ENCODE measurements at regions not wholly inside any gene's neighbourhood (a gene's known extent, or its start where the extent isn't known, plus 50 kb on each side); places are given as distances from the start of the nearest gene placed in this dataset.

- H3K27me3 Mint-ChIP-seq (ENCODE audit: low read depth), result no peaks in the 10 kb centered on the region
- no peak overlapping the region for H4K91ac ChIP-seq (ENCODE audit: insufficient read length, low read depth, low read length)
Observed at GRCh38 chr16:62732092-62732491, 695.9 kb upstream of the CDH8 start.

More at GRCh38 chr16:62732092-62732491, 695.9 kb upstream of the CDH8 start:
- Mint-ChIP-seq H3K36me3 (ENCODE audit: insufficient read depth in 1 of 3, low read depth in 3 of 3) (no peaks in the 10 kb centered on the region), H3K9me3 (no peaks in the 10 kb centered on the region; a peak in 1 of 5 replicates), H3K4me3 (no peak overlapping the region), H3K27ac (no peak overlapping the region), H3K4me1 (peaks cover 0 to 3% of the 10 kb centered on the region in 2 experiments; a peak in 1 of 4 replicates)
- H2BK12ac ChIP-seq (ENCODE audit: insufficient read length, low read depth, low read length), result no peak overlapping the region
- H2AFZ ChIP-seq (ENCODE audit: low read length), result no peak overlapping the region
- H2BK120ac ChIP-seq (ENCODE audit: low read depth, low read length, poor library complexity, severe bottlenecking), result no peak overlapping the region
- H3K23me2 ChIP-seq (ENCODE audit: insufficient read length, low read depth, low read length, poor library complexity, severe bottlenecking), result no peaks in the 10 kb centered on the region
- no peak overlapping the region for H3K18ac ChIP-seq (ENCODE audit: insufficient read length, low read depth, low read length)
- no peak overlapping the region for H2AK5ac ChIP-seq (ENCODE audit: insufficient read length, low read length)
- no peaks in the 10 kb centered on the region for H3K4me1 ChIP-seq (ENCODE audit: insufficient read depth, low read length)
- no peak overlapping the region for H3K27ac ChIP-seq (ENCODE audit: insufficient read length, low read depth, low read length)
- no peak overlapping the region for H3T11ph ChIP-seq (ENCODE audit: low read length)
- H3K9me3 ChIP-seq (ENCODE audit: control insufficient read depth, low read depth, low read length), result no peaks in the 10 kb centered on the region
- no peak overlapping the region for H3K14ac ChIP-seq (ENCODE audit: insufficient read depth, low read length)
- H4K8ac ChIP-seq (replicated peaks; ENCODE audit: insufficient read length, low read depth, low read length), result no peak overlapping the region
- no peak for TF ChIP-seq CTCF (conservative IDR thresholded peaks at IDR 0.05)
- H3K79me2 ChIP-seq (ENCODE audit: insufficient read depth, low read length), result no peaks in the 10 kb centered on the region
- no peak overlapping the region for H2BK20ac ChIP-seq (ENCODE audit: low read depth, low read length, poor library complexity, severe bottlenecking)
- no peak overlapping the region for H2BK5ac ChIP-seq (ENCODE audit: insufficient read length, low read length)
- H3K9ac ChIP-seq (ENCODE audit: extremely low read depth, insufficient read length, low read length), result no peak overlapping the region
- no peak overlapping the region for H3K4me2 ChIP-seq (ENCODE audit: insufficient read depth, insufficient read length, low read length)
- H3K4ac ChIP-seq (ENCODE audit: low read depth, low read length), result no peak overlapping the region
- H2BK15ac ChIP-seq (ENCODE audit: low read depth, low read length), result no peak overlapping the region
- no peaks in the 10 kb centered on the region for H3K79me1 ChIP-seq (ENCODE audit: insufficient read depth, low read depth, low read length, poor library complexity, severe bottlenecking)
- no peak overlapping the region for H3K23ac ChIP-seq (ENCODE audit: insufficient read length, low read depth, low read length)
- H4K20me1 ChIP-seq (ENCODE audit: control insufficient read depth, insufficient read depth, insufficient read length), result no peaks in the 10 kb centered on the region
- no peak for DNase-seq
- no peak overlapping the region for H3K56ac ChIP-seq (ENCODE audit: insufficient read length, low read depth, low read length)
- no peak overlapping the region for H4K5ac ChIP-seq (ENCODE audit: insufficient read length, low read depth, low read length)
- no peaks in the 10 kb centered on the region for H3K27me3 ChIP-seq (ENCODE audit: insufficient read depth, low read length)

All from H9 (cell line).